Erythroblast (primary cell): ENCODE measurements at regions not wholly inside any gene's neighbourhood (a gene's known extent, or its start where the extent isn't known, plus 50 kb on each side); places are given as distances from the start of the nearest gene placed in this dataset.

Experiments
- GATA1 ChIP-seq: IDR thresholded peaks from 2 replicates; pipeline ENCODE4 v1.6.1; 2011; ENCODE audit warnings: low read depth, mild to moderate bottlenecking, control low read depth, low read length, moderate library complexity
- POLR2A ChIP-seq: IDR thresholded peaks from 2 replicates; pipeline ENCODE4 v1.6.1; 2011; ENCODE audit warnings: mild to moderate bottlenecking, low read length

GRCh38 chr11:57098191-57098590 is 83.6 kb upstream of the LRRC55 start:
- no peak for TF ChIP-seq POLR2A
- TF ChIP-seq GATA1: no peak
